NB4 (cell line): ENCODE measurements at regions not wholly inside any gene's neighbourhood (a gene's known extent, or its start where the extent isn't known, plus 50 kb on each side); places are given as distances from the start of the nearest gene placed in this dataset.

Experiments
- CTCF ChIP-seq: IDR thresholded peaks from one replicate; pipeline ENCODE4 v1.5.1; 2012; ENCODE audit warnings: low read depth, low read length
- POLR2A ChIP-seq: IDR thresholded peaks from 2 replicates; pipeline ENCODE4 v1.6.1; 2011; ENCODE audit warnings: mild to moderate bottlenecking; ENCODE audit not compliant: insufficient read length; ENCODE audit errors: extremely low read depth

DNA sequence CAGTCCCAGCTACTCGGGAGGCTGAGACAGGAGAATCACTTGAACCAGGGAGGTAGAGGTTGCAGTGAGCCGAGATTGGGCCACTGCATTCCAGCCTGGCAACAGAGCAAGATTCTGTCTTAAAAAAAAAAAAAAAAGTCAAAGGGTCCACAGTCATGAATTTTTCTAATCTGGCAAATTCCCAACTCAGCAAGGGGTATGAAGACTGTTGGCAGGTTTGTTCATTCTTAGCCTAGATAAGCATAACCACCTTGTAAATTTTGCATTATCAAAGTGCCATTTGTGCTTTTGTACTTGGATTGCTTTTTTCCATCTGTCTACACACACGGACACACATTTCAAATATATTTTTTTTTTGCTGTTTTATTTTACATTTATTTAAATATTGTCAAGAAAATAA lies 299.8 kb upstream of the NUDT12 start:
- no peak for TF ChIP-seq POLR2A
- no peak for TF ChIP-seq CTCF
